ENCODE measurements at regions not wholly inside any gene's neighbourhood (a gene's known extent, or its start where the extent isn't known, plus 50 kb on each side); places are given as distances from the start of the nearest gene placed in this dataset.
A peak's percentile ranks its signal among the peaks of the same experiment; 100 is the strongest.

GRCh38 chr1:91092503-91092902 lies 70.7 kb upstream of the ZNF644 start:
- peak; percentile 2 for DNase-seq

GRCh38 chr1:91091812-91092211 lies 70.0 kb upstream of the ZNF644 start:
- DNase-seq, result peak; percentile 52

DNA sequence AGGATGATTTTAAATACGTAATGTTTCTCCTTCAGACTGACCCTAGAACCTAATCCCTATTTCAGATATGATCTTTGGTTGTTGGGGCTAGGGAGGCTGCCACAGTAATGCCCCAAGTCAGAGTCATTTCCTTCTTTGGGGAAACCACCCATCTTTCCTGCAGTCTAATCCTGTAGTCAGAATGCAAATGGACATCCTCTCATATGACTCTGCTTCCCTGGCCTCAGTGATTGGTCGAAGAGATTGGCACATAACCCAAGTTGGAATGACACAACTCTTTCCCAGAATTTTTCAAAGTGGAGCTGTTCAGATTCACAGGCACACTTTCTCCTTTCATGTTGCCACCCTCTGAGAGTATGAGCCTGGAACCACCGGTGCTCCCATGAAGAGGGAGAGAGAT lies 58.8 kb upstream of the ZNF644 start:
- DNase-seq, result no peak

DNA sequence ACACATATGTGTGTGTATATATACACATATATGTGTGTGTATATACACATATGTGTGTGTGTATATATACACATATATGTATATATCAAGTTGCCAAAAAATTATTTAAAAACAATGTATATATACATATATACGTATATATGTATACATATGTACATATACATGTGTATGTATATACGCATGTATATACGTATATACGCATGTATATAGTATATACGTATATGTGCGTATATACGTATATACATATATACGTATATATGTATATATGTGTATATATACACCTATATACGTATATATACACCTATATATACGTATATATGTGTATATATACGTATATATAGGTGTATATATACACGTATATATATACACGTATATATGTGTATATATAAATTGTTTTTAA lies 57.0 kb upstream of the ZNF644 start:
- no peak for DNase-seq

DNA sequence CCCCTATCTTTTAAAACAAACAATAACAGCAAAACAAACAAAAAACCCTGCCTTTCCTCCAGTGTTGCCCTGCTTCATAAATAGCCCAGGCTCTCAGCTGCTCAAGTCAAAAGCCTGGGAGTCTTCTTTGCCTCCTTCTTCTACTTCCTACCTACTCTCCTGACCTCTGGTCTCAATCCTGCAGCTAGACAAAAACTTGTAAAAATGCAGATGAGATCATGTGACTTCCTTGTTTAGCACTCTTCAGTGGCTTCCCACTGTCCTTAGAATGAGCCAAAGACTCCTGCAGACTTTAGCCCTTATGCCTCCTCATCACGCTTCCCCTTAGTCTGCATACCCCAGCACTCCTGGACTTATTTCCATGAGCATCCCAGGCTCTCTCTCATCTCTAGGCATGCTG lies 55.0 kb upstream of the ZNF644 start:
- no peak for DNase-seq

DNA sequence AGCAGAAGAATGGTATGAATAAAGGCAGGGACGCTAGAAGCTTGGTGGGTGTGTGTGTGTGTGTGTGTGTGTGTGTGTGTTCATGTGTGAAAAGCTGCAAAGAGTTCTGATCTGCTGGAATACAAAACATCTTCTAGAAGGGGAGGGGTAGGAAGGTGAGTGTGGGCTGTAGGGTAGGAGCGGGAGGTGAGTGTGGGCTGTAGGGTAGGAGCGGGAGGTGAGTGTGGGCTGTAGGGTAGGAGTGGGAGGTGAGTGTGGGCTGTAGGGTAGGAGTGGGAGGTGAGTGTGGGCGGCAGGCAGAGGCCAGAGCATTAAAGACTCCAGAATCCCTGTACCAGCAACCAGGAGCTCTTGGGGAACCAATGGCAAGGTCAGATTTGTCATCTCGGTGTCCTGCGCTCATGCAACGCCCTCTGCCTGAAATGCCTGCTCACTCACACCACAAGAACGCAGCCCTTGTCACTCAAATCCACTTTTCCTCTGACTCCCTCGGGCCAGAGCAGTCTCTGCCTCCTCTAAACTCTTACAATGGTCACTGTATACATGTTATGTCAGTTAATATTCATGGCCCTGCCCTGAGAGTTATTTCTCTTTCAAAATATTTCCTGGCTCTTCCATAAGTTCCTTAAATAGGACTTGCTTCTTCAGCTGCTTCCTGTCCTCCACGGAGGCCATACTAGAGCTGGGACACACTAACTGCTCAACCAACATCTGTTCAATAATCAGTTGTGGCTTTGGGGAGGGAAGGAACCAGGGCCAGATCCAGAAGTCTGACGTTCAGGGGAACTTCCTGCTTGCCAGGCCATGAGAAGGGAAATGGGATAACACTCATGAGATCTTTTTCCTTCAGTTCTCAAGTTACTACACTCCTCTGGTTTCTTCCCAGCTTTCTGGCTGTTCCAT lies 53.6 kb upstream of the ZNF644 start:
- DNase-seq, result no peak

DNA sequence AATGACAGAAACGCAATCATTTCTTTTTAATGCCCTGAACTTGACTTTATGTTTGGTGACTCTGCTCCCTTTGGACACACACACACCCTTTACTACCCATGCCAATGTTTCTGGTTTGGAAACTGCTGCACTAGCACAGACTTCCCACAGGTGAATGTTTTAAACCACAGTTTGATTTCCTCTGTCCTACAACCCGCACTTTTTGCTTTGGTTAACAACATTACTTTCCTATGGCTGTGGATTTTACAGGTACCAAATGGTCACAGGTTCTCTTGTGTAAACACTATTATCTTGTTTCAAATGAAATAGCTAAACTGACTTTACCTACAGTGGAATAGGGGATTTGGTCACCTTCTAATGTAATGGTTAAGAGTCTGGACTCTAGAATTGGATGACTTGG lies 51.5 kb upstream of the ZNF644 start:
- DNase-seq, result no peak

DNA sequence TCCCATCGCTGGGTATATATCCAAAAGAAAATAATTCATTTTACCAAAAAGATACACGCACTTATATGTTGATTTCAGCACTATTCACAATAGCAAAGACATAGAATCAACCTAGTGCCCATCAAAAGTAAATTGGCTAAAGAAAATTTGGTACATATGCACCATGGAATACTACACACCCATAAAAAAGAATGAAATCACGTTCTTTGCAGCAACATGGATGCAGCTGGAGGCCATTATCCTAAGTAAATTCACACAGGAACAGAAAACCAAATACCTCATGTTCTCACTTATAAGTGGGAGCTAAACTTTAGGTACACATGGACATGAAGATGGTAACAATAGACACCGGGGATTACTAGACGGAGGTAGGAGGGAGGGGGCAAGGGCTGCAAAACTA lies 50.0 kb upstream of the ZNF644 start:
- DNase-seq, result no peak

Data from NCI-H345 (cell line).